Osteocyte (in vitro differentiated cells): ENCODE measurements at regions not wholly inside any gene's neighbourhood (a gene's known extent, or its start where the extent isn't known, plus 50 kb on each side); places are given as distances from the start of the nearest gene placed in this dataset.

Experiments used
- DNase-seq: peaks from one replicate; pipeline ENCODE4 v3.0.0; 2021; ENCODE audit warnings: mixed read lengths; ENCODE audit not compliant: unreplicated experiment; ENCODE audit errors: extremely low spot score
- H3K27ac Mint-ChIP-seq: one replicate; pipeline ENCODE4 v1.8.0; 2021; ENCODE audit warnings: mild to moderate bottlenecking, mixed read lengths; ENCODE audit not compliant: unreplicated experiment
- H3K27me3 Mint-ChIP-seq: one replicate; pipeline ENCODE4 v1.8.0; 2021; ENCODE audit warnings: mixed read lengths; ENCODE audit not compliant: unreplicated experiment
- H3K36me3 Mint-ChIP-seq: one replicate; pipeline ENCODE4 v1.8.0; 2021; ENCODE audit warnings: mixed read lengths; ENCODE audit not compliant: unreplicated experiment
- H3K4me1 Mint-ChIP-seq: one replicate; pipeline ENCODE4 v1.8.0; 2021; ENCODE audit warnings: mixed read lengths; ENCODE audit not compliant: unreplicated experiment
- H3K4me3 Mint-ChIP-seq: one replicate; pipeline ENCODE4 v1.8.0; 2021; ENCODE audit warnings: mild to moderate bottlenecking, moderate library complexity, mixed read lengths; ENCODE audit not compliant: unreplicated experiment
- H3K9me3 Mint-ChIP-seq: one replicate; pipeline ENCODE4 v1.8.0; 2021; ENCODE audit warnings: mixed read lengths; ENCODE audit not compliant: unreplicated experiment
- CTCF ChIP-seq: fragments of 200-600 bp; sonication (generic); IDR thresholded peaks from 2 replicates; pipeline ENCODE4 v1.5.0; 2021; ENCODE audit warnings: antibody characterized with exemption, mild to moderate bottlenecking, moderate library complexity

- Mint-ChIP-seq H3K27ac (no peak overlapping the region), H3K4me1 (no peaks in the 10 kb centered on the region), H3K36me3 (no peaks in the 10 kb centered on the region), H3K27me3 (peaks cover 6% of the 10 kb centered on the region), H3K4me3 (no peak overlapping the region), H3K9me3 (no peaks in the 10 kb centered on the region)
- TF ChIP-seq CTCF: no peak
- no peak for DNase-seq
Measured at GRCh38 chr7:126040114-126041045, 1110.8 kb upstream of the POT1 start.

GRCh38 chr7:126026421-126027088, 1096.9 kb upstream of the POT1 start:
- H3K4me3 Mint-ChIP-seq: no peak overlapping the region
- H3K27ac Mint-ChIP-seq: no peak overlapping the region
- no peaks in the 10 kb centered on the region for H3K4me1 Mint-ChIP-seq
- TF ChIP-seq CTCF: no peak
- H3K9me3 Mint-ChIP-seq: no peaks in the 10 kb centered on the region
- DNase-seq: no peak
- no peaks in the 10 kb centered on the region for H3K27me3 Mint-ChIP-seq
- H3K36me3 Mint-ChIP-seq: no peaks in the 10 kb centered on the region

GRCh38 chr7:126022452-126022851, 1092.8 kb upstream of the POT1 start:
- H3K4me1 Mint-ChIP-seq: no peaks in the 10 kb centered on the region
- no peaks in the 10 kb centered on the region for H3K36me3 Mint-ChIP-seq
- DNase-seq: no peak
- no peak for TF ChIP-seq CTCF
- H3K9me3 Mint-ChIP-seq: no peaks in the 10 kb centered on the region
- no peak overlapping the region for H3K4me3 Mint-ChIP-seq
- no peak overlapping the region for H3K27ac Mint-ChIP-seq
- no peaks in the 10 kb centered on the region for H3K27me3 Mint-ChIP-seq

- no peak for TF ChIP-seq CTCF
- Mint-ChIP-seq H3K4me1 (no peaks in the 10 kb centered on the region), H3K27me3 (no peaks in the 10 kb centered on the region), H3K9me3 (no peaks in the 10 kb centered on the region), H3K27ac (no peak overlapping the region), H3K4me3 (no peak overlapping the region), H3K36me3 (no peaks in the 10 kb centered on the region)
- no peak for DNase-seq
Measured at GRCh38 chr7:126016722-126017121, 1087.1 kb upstream of the POT1 start.

- Mint-ChIP-seq H3K36me3 (no peaks in the 10 kb centered on the region), H3K27me3 (peaks cover 4% of the 10 kb centered on the region), H3K9me3 (no peaks in the 10 kb centered on the region), H3K27ac (no peak overlapping the region), H3K4me3 (no peak overlapping the region), H3K4me1 (no peaks in the 10 kb centered on the region)
- no peak for TF ChIP-seq CTCF
- no peak for DNase-seq
Measured at GRCh38 chr7:126005064-126005463, 1075.4 kb upstream of the POT1 start.
